Fibroblast of skin of scalp (primary cell): ENCODE measurements at regions not wholly inside any gene's neighbourhood (a gene's known extent, or its start where the extent isn't known, plus 50 kb on each side); places are given as distances from the start of the nearest gene placed in this dataset.

Source experiments
- DNase-seq: peaks from one replicate; pipeline ENCODE4 v3.0.0-alpha.2; 2013

DNA sequence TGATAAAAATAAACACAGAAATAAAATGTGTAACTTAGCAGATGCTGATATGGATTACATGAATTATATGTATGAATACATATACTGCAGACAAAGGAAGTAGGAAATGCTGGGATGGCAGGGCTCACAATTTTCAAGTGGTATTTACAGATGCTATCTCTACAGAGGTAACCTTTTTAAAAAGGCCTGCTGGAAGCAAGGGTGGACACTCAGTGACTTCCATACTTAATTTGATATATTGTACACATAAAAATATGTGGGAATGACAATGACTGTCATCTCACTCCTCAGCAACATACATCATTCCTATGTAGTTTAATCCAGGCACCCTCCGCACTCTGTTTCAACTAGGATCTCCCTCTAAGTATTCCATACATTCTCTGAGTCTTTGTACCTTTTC is 452.9 kb downstream of the DTHD1 start:
- DNase-seq: no peak

DNA sequence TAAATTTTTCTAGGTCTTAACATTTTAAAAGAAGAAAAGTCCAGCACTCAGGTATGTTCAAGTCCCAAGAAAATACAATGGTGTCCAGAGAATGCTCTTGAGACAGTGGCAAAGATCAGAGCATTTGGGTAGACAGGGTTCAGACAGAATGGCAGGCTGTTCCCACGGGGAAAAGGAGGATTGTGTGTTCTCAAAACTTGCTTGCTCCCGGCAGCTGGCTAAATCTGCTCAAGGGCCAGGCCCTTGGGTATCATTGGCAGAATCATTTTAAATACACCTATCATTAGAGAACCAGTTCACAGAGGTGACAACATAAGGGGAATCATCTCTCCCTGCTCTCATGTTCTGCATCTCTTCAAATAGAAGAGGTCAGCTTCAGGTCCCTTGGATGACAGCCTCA is 456.3 kb downstream of the DTHD1 start:
- DNase-seq: no peak

DNA sequence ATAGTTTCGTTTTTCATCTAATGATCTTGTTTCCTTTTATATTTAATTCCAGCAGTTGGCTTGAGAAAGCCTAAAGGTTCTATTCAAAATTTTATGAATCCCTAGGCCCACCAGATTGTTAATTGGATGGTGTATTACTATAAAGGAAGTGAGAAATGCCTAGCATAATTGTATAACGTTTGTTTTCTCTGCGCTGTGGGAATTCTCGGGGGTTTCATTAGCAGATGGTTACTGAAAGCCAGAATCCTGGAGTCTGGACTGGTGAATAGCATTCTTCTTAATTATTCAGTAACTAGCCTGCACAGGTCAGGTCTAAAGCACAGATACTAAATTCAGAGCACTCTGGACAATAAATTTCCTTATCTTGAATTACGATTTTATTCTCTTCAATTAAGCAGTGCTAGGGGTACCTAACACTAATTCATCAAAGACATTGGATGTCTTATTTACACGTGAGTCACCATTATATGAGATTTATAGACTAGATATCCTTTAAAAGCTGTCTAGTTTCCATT is 459.4 kb downstream of the DTHD1 start:
- DNase-seq: no peak

DNA sequence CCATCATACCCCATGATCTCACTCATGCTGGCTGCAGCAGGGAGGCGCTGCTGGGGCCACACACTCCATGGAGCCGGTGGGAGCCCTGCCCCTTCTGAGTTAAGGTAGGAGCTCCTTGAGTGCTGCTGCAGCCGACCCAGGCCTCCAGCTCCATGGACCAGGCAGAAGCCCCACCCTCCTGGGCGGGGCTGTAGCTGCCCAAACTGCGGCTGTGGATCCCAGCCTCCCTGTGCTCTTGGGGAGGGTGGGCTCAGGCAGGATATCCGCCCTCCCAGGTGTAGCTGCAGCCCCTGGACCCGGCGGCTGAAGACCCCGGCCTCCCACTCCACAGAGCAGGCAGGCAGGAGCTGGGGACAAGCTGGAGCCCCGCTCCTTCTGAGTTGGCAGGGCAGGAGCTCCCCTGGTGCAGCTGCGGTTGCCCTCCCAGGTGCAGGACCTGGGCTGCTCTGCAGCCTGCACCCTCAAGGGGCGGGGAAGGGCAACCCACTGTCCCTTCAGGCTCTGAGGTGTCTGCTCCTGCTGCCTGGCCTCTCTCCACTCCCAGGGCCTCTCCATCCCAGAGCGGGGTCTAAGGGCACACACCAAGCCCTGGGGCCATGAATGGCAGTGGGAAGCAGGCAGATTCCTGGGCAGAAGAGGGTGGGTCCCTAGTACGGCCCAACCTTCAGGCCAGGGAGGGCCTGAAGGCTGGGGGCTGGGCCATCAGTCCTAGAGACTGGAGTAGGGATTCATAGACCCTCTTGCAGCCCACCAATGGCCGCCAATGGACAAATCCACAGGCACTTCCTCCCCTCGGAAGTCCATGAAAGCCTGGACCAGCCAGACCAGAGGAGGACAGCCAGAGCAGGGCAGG is 466.1 kb downstream of the DTHD1 start:
- DNase-seq: no peak

DNA sequence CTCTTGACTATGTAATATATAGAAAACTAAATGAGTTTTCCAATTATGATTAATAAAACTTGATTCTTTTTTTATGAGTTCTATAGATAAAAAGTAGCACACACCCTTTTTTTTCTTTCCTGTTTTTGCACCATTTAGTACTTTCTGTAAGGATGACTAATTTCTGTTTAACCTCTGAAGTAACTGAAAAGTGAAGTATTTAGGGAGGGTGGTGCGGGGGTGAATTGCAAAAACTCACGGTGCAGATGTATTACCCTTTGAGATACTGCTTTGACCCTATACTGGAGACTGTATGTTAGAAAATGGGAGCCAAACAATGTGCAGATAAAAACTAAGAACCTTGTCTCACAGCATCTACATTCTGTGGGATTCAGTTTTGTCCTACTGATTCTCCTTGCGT is 471.6 kb downstream of the DTHD1 start:
- DNase-seq: no peak

DNA sequence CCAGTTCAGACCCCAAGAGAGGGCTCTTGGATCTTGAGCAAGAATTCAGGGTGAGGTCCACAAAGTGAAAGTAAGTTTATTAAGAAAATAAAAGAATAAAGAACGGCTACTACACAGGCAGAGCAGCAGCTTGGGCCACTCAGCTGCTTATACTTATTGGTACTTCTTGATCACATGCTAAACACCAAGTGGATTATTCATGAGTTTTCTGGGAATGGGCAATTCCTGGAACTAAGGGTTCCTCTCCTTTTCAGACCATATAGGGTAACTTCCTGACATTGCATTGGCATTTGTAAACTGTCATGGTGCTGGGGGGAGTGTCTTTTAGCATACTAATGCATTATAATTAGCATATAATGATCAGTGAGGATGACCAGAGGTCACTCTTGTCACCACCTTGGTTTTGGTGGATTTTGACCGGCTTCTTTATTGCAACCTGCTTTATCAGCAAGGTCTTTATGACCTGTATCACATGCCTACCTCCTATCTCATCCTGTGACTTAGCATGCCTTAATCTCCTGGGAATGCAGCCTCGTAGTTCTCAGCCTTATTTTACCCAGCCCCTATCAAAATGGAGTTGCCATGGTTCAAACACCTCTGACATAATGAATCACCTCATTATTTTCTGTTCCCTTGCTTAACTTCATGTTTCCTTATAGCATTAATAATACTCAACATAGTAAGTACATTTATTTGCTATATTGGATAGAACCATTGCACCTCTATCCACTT is 476.3 kb downstream of the DTHD1 start:
- DNase-seq: no peak

DNA sequence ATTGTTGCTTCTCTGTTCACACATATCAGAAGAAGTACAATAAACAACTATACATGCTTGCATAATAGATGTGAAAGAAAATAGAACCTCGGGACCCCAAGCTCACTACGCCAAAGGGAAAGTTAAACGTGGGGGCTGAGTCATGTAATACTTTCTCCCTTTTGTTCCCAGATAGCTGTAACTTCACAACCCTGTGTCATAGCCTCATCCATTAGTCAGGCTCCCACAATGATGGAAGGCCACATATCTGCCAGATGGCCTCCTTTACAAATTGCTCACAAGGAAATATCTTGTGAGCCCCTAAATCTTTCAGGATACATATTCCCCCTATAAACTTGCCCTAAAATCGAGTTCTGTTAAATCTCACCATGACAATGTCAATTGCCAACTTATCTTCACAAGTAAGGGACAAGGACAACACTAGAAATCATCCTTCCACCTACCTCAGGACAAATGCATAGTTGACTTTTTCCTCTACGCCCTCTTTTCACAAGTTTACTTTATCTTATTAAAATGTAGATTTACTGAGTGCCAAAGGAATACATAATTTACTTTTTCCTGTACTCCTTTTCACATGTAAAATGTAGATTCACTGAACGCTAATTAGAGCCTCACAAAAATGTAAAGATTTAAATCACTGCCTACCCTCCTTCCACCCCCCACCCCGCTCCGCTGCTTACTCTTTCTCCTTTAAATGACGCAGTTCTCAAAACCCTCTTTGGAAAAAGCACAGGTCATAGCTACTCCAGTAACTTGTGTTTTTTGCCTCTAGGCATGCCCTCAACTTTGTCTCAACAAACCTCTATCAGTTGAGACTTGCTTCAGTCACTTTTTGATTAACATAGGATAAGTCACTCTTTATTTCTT is 477.1 kb downstream of the DTHD1 start:
- DNase-seq: no peak

DNA sequence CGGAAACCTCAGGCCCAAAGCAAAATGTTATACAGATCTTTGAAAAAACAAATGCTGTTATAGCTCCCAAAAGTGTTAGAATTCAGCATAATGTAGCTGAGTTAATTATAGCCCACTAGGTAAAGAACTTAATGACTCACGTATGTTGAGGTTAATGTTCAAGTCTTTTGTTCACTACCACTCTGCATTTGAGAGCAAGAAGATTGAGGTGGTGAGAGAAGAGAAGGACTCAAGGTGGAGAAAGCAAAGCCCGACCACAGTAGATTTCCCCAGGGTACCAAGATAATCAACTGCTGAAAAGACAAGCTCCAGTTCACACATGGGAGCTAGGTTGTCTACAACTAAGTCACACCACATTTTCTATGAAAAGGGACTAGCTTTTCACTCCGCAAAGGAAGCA is 480.2 kb downstream of the DTHD1 start:
- DNase-seq: no peak

DNA sequence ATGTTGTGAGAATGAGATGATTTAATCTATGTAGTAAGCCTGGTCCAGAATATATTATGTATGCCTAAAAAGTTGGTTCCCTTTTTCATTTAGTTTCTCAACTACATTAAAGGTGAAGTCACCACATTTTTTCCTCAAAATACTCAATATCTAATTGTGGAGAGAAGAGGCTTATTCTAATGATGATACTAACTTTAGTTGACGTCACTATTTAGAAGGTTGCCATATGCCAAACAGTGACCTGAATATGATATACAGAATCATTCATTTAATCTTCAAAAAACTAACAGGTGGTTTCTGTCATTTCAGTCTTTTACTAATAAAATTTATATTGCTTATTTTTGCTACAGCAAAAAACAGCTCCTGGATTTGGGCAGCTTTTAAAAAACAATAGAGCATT is 480.7 kb upstream of the NWD2 start:
- no peak for DNase-seq

DNA sequence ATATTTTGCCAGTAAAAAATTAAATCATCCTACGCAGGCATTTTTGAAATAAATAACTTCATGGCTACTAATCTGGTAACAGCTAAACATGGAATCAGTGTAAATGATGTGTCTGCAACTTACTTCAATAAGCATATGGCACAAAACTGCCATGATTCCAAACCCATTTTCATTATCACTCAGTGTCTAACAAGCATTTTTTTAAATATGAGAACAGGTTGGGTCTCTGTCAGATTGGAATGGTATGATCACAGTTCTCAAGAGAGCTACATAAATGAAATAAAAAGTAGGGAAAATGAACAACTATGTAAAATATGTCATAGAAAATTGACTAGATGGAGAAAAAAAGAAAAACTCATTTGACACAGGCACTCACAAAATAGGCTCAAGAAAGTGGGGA is 476.9 kb upstream of the NWD2 start:
- no peak for DNase-seq

DNA sequence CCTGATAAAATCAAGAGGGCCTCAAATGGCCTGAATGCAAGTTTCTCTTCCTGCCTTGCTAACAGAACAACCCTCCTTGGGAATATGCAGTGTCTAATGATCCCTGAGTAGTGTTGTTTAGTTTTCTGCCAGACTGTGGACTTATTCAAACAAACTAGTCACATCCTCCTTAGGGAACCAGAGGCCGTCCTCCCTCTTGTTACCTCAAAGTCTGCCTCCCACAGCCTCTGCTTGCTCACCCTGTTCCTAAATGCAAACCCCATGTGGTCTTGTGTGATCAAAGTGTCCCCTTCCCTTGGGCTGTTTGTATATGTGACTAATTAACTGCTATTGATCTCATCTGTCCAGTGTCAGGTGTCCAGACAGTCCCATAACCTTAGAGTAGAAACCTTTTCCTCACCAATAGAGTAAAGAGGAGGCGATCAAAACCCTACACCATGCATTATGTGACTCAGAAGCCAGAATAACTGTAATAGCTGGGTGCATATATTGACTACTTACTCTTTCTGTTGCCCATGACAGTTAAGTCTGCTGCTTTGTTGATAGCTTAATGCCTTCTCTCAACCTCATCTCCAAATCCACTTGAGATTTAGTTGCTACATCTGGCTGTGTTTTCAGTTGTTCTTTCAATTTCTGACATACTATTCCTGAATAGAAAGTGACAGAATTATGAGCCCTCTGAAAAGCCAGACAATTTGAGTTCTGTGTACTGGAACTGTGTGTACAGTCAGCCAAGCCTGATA is 473.0 kb upstream of the NWD2 start:
- DNase-seq: no peak

DNA sequence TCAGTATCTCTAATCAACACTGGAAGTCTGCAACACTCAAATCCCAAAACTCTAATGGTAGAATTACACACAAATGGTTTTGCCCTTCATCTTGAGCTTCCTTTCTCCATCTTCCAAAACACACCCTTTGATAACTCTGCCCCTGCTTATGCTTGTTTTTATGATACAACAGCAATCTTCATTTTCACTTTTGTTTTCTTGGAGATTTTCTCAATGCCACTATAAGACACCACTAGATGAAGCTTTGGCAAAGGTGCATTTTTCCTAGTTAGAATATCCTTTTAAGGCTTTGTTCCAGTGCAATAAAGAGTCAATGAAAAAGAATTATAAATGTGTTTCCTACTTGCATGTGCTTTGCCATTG is 472.4 kb upstream of the NWD2 start:
- DNase-seq: no peak

DNA sequence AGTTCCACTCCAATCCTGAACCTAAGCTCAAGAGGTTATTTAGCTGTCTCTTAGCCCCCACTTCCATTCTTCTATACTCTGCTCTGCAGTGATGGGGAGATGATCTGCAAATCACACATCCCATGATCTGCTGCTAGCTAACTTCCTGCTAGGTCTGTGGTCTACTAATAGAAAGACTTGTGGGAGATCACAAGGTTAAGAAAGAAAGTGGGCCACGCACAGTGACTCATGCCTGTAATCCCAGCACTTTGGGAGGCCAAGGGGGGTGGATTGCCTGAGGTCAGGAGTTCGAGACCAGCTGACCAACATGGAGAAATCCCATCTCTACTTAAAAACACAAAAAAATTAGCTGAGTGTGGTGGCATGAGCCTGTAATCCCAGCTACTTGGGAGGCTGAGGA is 471.1 kb upstream of the NWD2 start:
- DNase-seq: no peak

DNA sequence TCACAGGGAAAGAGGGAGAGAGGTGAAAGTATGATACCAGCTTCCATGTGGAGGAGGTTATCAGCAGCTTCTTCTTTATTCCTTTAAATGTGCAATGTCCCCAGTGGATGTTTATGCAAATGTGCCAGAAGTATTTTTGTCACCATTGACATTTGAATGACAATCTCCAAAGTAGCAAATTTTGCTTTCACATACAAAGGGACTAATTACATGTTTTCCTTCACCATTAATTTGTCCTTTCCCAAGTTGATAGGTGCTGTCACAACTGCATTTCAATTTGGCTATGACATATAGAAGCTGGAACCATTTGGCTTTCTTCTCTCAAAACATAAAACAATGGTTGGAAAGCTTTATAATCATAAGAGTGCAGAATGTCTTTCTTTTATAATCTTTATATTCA is 469.0 kb upstream of the NWD2 start:
- no peak for DNase-seq

DNA sequence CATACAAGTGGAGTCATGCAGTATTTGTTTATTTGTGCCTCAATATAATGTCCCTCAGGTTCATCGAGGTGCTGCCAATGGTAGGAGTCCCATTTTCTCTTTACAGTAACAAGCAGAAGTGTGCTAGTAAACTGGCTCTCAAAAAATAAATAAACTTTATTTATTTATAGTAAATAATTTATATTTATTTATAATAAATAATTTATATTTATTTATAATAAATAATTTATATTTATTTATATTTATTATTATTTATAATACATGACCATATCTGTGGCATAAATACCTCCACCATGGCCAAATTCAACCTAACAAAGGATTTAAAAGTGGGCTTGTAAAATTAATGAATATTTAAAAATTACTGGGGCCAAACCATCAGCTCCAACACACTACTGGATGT is 464.9 kb upstream of the NWD2 start:
- DNase-seq: no peak

DNA sequence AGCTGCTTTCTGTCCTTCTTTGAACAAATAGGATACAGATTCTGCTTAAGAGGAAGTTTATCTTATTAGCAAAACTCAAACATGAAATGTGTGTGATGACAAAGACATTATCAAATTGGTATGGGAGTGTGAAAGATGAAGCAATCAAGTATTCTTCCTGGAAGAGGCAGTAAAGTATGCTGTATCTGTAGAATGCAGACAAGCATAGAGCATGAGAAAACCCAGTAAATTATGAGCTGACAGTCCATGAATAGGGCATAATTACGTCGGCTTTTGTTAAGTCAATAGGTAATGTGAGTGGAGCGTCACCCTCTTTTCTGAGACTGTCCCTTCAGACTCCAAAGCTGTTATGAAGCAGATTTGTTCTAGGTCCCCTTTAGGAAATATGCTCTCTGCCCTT is 458.6 kb upstream of the NWD2 start:
- no peak for DNase-seq

DNA sequence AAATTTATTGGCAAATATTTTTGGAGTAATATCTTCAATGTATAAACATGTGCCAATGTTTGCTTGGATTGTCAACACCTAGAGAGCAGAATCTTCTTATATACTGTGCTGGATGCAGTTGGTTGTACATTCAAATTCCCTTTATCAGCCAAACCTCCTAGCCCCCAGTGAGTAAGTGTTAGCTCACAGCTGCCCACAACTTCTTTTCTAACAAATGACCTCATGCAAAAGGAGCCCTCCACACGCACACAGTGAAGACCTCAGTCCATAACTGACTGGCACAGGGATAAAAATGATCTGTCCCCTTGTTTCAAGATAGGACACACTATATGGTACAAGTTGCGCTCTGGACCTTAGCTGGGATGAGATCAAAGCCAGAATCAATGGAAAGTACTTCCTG is 458.0 kb upstream of the NWD2 start:
- DNase-seq: no peak

DNA sequence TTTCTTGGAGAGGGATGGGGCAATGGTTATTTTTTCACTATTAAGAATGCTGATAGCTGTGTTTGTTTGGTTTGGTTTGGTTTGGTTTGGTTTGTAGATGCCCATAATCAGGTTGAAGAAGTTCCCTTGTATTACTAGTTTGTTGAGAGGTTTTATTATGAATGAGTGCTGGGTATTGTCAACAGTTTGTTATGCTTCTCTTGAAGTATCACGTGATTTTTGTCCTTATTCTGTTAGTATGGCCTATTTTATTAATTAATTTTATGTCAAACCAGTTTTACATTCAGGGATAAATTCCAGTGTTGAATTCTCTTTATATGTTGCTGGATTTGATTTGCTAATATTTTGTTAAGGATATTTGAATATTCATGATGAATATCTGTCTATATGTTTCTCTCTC is 449.8 kb upstream of the NWD2 start:
- DNase-seq: no peak

DNA sequence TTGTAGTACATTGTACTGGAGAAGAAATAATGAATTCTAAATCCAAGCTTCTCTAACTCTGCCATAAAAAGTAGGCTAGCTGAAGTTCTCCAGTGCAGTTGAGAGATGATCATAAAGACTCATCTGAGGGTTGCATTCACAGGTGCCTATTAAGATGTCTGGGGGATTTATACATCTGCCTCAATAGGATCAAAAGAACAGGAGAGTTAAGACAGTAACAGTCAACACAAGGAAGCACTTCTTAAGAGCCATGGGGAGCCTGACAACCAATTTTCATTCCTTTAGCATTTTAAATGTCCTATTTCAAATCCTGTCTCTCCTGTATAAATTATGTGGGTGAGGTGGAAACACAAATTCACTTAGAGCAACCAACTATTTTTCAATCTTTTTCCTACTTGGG is 432.4 kb upstream of the NWD2 start:
- DNase-seq: no peak

DNA sequence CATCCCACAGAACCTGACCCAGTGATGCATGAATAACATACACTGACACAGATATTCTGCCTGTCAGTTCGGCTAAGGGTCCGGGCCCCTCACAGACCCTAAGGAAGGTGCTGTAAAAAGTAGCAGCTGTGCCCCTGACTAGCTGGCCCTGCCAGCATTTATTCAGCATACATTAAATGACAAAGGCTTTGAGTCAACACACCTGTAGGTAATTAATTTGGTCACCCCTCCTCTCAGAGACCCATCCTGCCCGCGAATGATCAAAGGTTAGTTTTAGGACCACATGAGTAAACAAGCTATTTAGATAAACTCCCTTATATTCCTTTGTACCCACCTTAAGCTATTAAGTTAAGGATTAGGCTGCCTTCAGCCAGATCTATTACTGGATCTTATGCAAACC is 429.0 kb upstream of the NWD2 start:
- DNase-seq: no peak

DNA sequence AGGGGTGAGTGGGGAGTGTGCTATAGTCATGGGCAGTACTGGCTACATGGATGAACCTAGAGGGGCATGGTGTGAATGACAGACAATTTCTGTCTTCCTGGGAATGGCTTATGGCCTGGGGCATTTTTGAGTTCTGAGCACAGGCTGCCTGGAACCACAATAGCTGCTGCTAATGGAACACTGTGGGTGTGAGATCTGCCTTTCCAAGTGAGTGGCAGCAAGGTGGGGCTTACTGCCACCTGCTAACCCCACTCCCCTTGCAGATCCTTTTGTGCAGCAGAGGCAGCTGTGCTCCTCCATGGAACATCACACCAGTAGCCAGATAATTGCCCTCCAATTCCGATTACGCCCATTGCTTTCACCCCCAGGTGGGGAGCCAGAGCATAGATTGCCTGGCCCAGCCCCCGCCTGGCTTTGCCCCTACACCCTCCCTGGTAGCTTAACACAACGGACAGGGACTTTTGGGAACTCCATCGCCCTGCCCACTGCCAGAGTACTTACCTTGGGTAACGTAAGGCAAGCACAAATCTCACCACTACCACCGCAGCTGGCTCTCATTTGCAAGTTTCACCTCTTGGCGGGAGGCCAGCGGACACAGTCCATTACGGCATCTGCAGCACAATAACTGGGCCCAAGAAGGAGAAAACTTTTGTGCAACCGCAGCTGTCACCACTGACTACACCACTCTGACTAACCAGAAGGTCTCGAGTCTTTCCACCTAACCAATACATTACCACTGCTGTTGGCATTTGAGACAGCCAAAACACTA is 421.2 kb upstream of the NWD2 start:
- DNase-seq: no peak

DNA sequence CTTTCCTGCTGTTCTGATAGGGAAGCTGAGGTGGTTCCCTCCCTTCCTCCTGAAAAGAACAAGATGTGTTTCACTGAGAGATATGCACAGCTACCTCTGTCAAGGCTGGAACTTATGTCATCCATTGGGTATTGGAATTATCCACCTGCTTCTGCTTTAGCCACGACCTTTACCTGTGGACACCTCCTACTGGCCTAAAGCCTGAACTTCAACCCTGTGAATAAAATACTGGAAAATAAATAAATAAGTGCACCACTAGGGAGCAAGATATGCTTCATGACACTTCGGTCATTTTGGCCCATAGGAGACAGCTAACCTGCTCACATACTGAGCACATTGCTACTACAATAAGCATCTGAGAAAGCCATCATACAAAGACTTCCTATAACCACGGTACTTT is 419.9 kb upstream of the NWD2 start:
- no peak for DNase-seq
